ENCODE measurements at regions not wholly inside any gene's neighbourhood (a gene's known extent, or its start where the extent isn't known, plus 50 kb on each side); places are given as distances from the start of the nearest gene placed in this dataset.

GRCh38 chr16:86431540-86431939 is 78.8 kb upstream of the FOXF1 start:
- H3K4me1 ChIP-seq (ENCODE audit: insufficient read depth, low read length), result no peaks in the 10 kb centered on the region
- H3K79me2 ChIP-seq (ENCODE audit: insufficient read depth, low read length), result no peaks in the 10 kb centered on the region
- no peaks in the 10 kb centered on the region for H3K36me3 ChIP-seq (ENCODE audit: insufficient read depth, low read length)
- no peak overlapping the region for H3K27ac ChIP-seq (ENCODE audit: low read depth, low read length)
- H3K4me2 ChIP-seq (ENCODE audit: insufficient read depth, low read length), result no peak overlapping the region
- H2AFZ ChIP-seq (ENCODE audit: low read length), result no peak overlapping the region
- no peaks in the 10 kb centered on the region for H3K9me3 ChIP-seq (ENCODE audit: low read depth, low read length)
- H3K27me3 ChIP-seq (ENCODE audit: insufficient read depth, low read length), result peaks cover 34% of the 10 kb centered on the region
- no peaks in the 10 kb centered on the region for H4K20me1 ChIP-seq (ENCODE audit: insufficient read depth, low read length)
- no peak for TF ChIP-seq CTCF (IDR thresholded peaks at IDR 0.05; ENCODE audit: extremely low read depth, low read depth, low read length)
- H3K4me3 ChIP-seq (ENCODE audit: insufficient read depth, low read length), result no peak overlapping the region
- no peak for DNase-seq (ENCODE audit: insufficient read length, low spot score, missing footprints)

DNA sequence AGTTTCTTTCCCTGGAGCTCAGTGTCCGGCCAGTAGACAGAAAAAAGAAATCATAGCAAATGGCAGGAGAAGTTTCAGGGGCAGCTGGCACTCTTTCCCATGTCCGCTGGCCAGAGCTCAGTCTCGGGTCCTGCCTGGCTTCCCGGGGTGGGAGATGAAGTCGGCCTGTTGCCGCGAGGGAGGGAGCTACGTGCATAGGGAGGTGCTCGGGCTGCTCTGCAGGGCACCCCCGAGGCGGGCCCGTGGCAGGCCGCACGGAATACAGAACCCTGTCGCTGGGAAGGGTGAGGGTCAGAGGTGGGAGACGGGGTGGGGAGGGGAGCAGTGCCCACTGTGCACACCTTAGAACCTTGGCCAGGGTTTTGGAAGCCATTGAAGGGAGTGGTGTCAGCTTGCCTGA is 78.3 kb upstream of the FOXF1 start:
- no peaks in the 10 kb centered on the region for H3K79me2 ChIP-seq (ENCODE audit: insufficient read depth, low read length)
- H2AFZ ChIP-seq (ENCODE audit: low read length), result no peak overlapping the region
- H3K36me3 ChIP-seq (ENCODE audit: insufficient read depth, low read length), result no peaks in the 10 kb centered on the region
- no peak overlapping the region for H3K27ac ChIP-seq (ENCODE audit: low read depth, low read length)
- H3K4me2 ChIP-seq (ENCODE audit: insufficient read depth, low read length), result no peak overlapping the region
- H3K9me3 ChIP-seq (ENCODE audit: low read depth, low read length), result no peaks in the 10 kb centered on the region
- no peaks in the 10 kb centered on the region for H3K4me1 ChIP-seq (ENCODE audit: insufficient read depth, low read length)
- H3K4me3 ChIP-seq (ENCODE audit: insufficient read depth, low read length), result no peak overlapping the region
- H4K20me1 ChIP-seq (ENCODE audit: insufficient read depth, low read length), result no peaks in the 10 kb centered on the region
- H3K27me3 ChIP-seq (ENCODE audit: insufficient read depth, low read length), result peaks cover 34% of the 10 kb centered on the region
- TF ChIP-seq CTCF (IDR thresholded peaks at IDR 0.05; ENCODE audit: extremely low read depth, low read depth, low read length), result no peak
- DNase-seq (ENCODE audit: insufficient read length, low spot score, missing footprints), result no peak

DNA sequence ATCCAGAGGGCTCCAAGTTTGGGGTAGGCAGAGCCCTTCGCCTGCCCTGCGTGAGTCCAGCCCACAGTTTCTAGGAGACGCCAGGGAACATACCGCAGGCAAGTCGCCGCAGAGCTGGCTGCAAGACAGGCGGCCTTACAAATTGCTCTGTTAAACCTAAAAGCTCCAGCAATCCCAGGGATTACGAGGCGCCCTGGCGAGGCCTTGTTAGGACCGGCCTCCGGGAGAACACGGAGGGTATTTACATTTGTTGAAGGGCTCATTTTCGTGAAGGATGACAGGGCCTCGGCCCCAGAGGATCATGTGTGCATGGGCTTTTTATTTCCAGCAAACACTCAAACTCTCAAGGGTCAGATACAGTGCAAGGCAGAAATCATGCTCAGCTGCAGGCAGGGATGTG is 77.6 kb upstream of the FOXF1 start:
- DNase-seq (ENCODE audit: insufficient read length, low spot score, missing footprints), result no peak
- no peaks in the 10 kb centered on the region for H3K79me2 ChIP-seq (ENCODE audit: insufficient read depth, low read length)

More for the DNA sequence above, 77.6 kb upstream of the FOXF1 start:
- no peak overlapping the region for H3K27ac ChIP-seq (ENCODE audit: low read depth, low read length)
- H3K4me1 ChIP-seq (ENCODE audit: insufficient read depth, low read length), result no peaks in the 10 kb centered on the region
- H3K9me3 ChIP-seq (ENCODE audit: low read depth, low read length), result no peaks in the 10 kb centered on the region
- H3K36me3 ChIP-seq (ENCODE audit: insufficient read depth, low read length), result no peaks in the 10 kb centered on the region
- no peaks in the 10 kb centered on the region for H4K20me1 ChIP-seq (ENCODE audit: insufficient read depth, low read length)
- peaks cover 32% of the 10 kb centered on the region for H3K27me3 ChIP-seq (ENCODE audit: insufficient read depth, low read length)
- no peak for TF ChIP-seq CTCF (IDR thresholded peaks at IDR 0.05; ENCODE audit: extremely low read depth, low read depth, low read length)
- no peak overlapping the region for H2AFZ ChIP-seq (ENCODE audit: low read length)
- no peak overlapping the region for H3K4me2 ChIP-seq (ENCODE audit: insufficient read depth, low read length)
- H3K4me3 ChIP-seq (ENCODE audit: insufficient read depth, low read length), result no peak overlapping the region
